ENCODE measurements at regions not wholly inside any gene's neighbourhood (a gene's known extent, or its start where the extent isn't known, plus 50 kb on each side); places are given as distances from the start of the nearest gene placed in this dataset.

DNA sequence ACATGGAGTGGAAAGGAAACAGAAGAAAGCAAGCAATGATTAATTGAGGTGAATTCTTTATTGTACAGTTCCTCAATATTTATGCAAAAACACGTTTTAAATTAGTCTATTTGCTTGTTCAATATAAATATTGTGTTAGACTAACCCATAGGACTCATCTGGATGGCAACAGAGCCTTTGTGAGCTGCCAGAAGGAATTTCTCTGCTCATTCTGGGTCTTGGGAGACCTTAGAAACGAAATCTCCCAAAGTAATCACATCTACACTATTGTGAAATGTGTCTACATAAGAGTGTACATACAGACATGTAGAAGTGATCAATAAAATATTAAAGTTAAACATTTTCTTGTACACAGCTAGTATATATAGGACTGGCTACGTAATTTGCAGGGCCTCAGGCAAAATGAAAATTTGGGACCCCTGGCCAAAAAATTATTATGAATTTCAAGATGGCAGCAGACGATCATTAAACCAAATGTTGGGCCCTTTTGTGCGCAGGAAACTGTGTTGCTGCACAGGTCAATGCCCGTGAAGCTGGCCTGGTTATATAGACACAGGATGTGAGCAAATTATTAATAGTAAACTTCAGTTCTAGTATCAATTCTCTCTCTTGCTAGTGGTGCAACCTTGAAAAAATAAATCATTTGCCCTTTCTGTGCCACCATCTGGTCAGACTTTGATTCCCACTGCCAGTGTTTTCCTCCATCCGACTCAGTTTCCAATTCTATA lies 83.3 kb downstream of the MINAR1 start:
- 90% methylated on average over 2 of the region's 7 CpGs for WGBS (ENCODE audit: insufficient coverage)
- no peak overlapping the region for H3K9ac ChIP-seq (ENCODE audit: low read length)

DNA sequence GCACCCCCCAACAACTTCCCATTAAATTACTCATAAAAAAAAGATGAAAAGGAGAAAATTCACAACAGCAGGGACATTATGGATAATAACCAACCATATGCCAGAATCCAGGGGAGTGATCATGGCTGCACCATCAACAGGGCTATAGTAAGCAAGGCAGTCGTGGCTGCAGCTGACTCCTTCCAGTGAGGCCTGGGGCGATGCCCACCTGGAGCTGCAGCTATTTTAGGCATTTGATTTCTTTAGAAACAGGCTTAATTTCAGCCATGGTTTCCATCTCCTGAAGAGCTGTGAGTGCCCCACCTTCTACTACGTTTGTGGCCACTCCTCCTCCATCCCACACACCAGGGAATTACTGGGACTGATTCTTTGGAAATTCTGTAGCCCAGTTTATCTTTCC lies 84.0 kb downstream of the MINAR1 start:
- intact Hi-C loops (cut with micrococcal nuclease): no loop called here
- no peaks in the 10 kb centered on the region for H3K79me2 ChIP-seq (ENCODE audit: control insufficient read depth, insufficient read depth, low read length)
- H3K27me3 Mint-ChIP-seq: peaks cover 12% of the 10 kb centered on the region
- H3K36me3 ChIP-seq (replicated peaks in 1 of 2; ENCODE audit: control extremely low read depth in 1 of 2, control insufficient read depth in 1 of 2, extremely low read depth in 1 of 2, insufficient read depth in 2 of 2, low read length in 1 of 2): no peaks in the 10 kb centered on the region
- no peak overlapping the region for H3K4me3 ChIP-seq (ENCODE audit: control extremely low read depth in 1 of 5, extremely low read depth in 1 of 5, insufficient read depth in 1 of 5, low read depth in 2 of 5, low read length in 4 of 5)
- 71% methylated on average over 3 of the region's 3 CpGs for WGBS (ENCODE audit: insufficient coverage)
- POLR2A ChIA-PET: no interaction called here
- H3K9me3 Mint-ChIP-seq (ENCODE audit: insufficient read depth): no peaks in the 10 kb centered on the region
- CTCF ChIA-PET: no interaction called here
- no peak for DNase-seq
- TF ChIP-seq, protein P1, sequence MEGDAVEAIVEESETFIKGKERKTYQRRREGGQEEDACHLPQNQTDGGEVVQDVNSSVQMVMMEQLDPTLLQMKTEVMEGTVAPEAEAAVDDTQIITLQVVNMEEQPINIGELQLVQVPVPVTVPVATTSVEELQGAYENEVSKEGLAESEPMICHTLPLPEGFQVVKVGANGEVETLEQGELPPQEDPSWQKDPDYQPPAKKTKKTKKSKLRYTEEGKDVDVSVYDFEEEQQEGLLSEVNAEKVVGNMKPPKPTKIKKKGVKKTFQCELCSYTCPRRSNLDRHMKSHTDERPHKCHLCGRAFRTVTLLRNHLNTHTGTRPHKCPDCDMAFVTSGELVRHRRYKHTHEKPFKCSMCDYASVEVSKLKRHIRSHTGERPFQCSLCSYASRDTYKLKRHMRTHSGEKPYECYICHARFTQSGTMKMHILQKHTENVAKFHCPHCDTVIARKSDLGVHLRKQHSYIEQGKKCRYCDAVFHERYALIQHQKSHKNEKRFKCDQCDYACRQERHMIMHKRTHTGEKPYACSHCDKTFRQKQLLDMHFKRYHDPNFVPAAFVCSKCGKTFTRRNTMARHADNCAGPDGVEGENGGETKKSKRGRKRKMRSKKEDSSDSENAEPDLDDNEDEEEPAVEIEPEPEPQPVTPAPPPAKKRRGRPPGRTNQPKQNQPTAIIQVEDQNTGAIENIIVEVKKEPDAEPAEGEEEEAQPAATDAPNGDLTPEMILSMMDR (IDR thresholded peaks at IDR 0.05): no peak
- TF ChIP-seq EZH2 (IDR thresholded peaks at IDR 0.05; ENCODE audit: borderline replicate concordance, insufficient read depth, low read depth, low read length, poor library complexity, severe bottlenecking): no peak
- H3K27ac ChIP-seq (ENCODE audit: low read length in 2 of 2): no peak overlapping the region
- H3K9ac ChIP-seq (ENCODE audit: low read length): no peak overlapping the region
- no peak for ATAC-seq (ENCODE audit: low read depth)
- no peak overlapping the region for H2AFZ ChIP-seq (ENCODE audit: insufficient read depth, low read depth, low read length, poor library complexity, severe bottlenecking)
- peaks cover 0 to 4% (median 0%) of the 10 kb centered on the region in 3 donors for H3K9me3 ChIP-seq (ENCODE audit: control extremely low read depth in 1 of 3, control insufficient read depth in 2 of 3, insufficient read depth in 1 of 3, low read length in 2 of 3)
- H3K4me1 ChIP-seq (ENCODE audit: control insufficient read depth in 2 of 2, insufficient read depth in 2 of 2, low read length in 2 of 2): no peaks in the 10 kb centered on the region
- no peak overlapping the region for H3K4me3 Mint-ChIP-seq
- no peak overlapping the region for H3K27ac Mint-ChIP-seq
- no peak overlapping the region for H3K4me2 ChIP-seq (replicated peaks; ENCODE audit: low read depth, low read length, poor library complexity, severe bottlenecking)
- H3K27me3 ChIP-seq (replicated peaks in 1 of 4; ENCODE audit: control extremely low read depth in 1 of 4, control insufficient read depth in 3 of 4, insufficient read depth in 4 of 4, low read length in 3 of 4): no peaks in the 10 kb centered on the region
- no peaks in the 10 kb centered on the region for H3K4me1 Mint-ChIP-seq
- H4K20me1 ChIP-seq (ENCODE audit: control insufficient read depth, insufficient read depth, low read length, poor library complexity, severe bottlenecking): no peaks in the 10 kb centered on the region

More for the DNA sequence above, 83.3 kb downstream of the MINAR1 start:
- peaks cover 0 to 4% (median 0%) of the 10 kb centered on the region in 3 donors for H3K9me3 ChIP-seq (ENCODE audit: control extremely low read depth in 1 of 3, control insufficient read depth in 2 of 3, insufficient read depth in 1 of 3, low read length in 2 of 3)
- no peaks in the 10 kb centered on the region for H3K36me3 ChIP-seq (replicated peaks in 1 of 2; ENCODE audit: control extremely low read depth in 1 of 2, control insufficient read depth in 1 of 2, extremely low read depth in 1 of 2, insufficient read depth in 2 of 2, low read length in 1 of 2)
- POLR2A ChIA-PET: no interaction called here
- H3K27me3 ChIP-seq (replicated peaks in 1 of 4; ENCODE audit: control extremely low read depth in 1 of 4, control insufficient read depth in 3 of 4, insufficient read depth in 4 of 4, low read length in 3 of 4): no peaks in the 10 kb centered on the region
- intact Hi-C loops (cut with micrococcal nuclease): no loop called here
- H3K27ac ChIP-seq (ENCODE audit: low read length in 2 of 2): no peak overlapping the region
- Mint-ChIP-seq H3K27ac (no peak overlapping the region), H3K27me3 (peaks cover 8% of the 10 kb centered on the region), H3K4me1 (no peaks in the 10 kb centered on the region), H3K9me3 (ENCODE audit: insufficient read depth) (no peaks in the 10 kb centered on the region), H3K4me3 (no peak overlapping the region)
- no peaks in the 10 kb centered on the region for H4K20me1 ChIP-seq (ENCODE audit: control insufficient read depth, insufficient read depth, low read length, poor library complexity, severe bottlenecking)
- ATAC-seq (ENCODE audit: low read depth): no peak
- no peak overlapping the region for H3K4me2 ChIP-seq (replicated peaks; ENCODE audit: low read depth, low read length, poor library complexity, severe bottlenecking)
- no peak overlapping the region for H3K4me3 ChIP-seq (ENCODE audit: control extremely low read depth in 1 of 5, extremely low read depth in 1 of 5, insufficient read depth in 1 of 5, low read depth in 2 of 5, low read length in 4 of 5)
- CTCF ChIA-PET: no interaction called here
- H3K4me1 ChIP-seq (ENCODE audit: control insufficient read depth in 2 of 2, insufficient read depth in 2 of 2, low read length in 2 of 2): no peaks in the 10 kb centered on the region
- H2AFZ ChIP-seq (ENCODE audit: insufficient read depth, low read depth, low read length, poor library complexity, severe bottlenecking): no peak overlapping the region
- no peak for DNase-seq
- TF ChIP-seq EZH2 (IDR thresholded peaks at IDR 0.05; ENCODE audit: borderline replicate concordance, insufficient read depth, low read depth, low read length, poor library complexity, severe bottlenecking): no peak
- TF ChIP-seq, protein P1 (IDR thresholded peaks at IDR 0.05): no peak
- H3K79me2 ChIP-seq (ENCODE audit: control insufficient read depth, insufficient read depth, low read length): no peaks in the 10 kb centered on the region

Data from B cell (primary cell).